ENCODE measurements at regions not wholly inside any gene's neighbourhood (a gene's known extent, or its start where the extent isn't known, plus 50 kb on each side); places are given as distances from the start of the nearest gene placed in this dataset.

DNA sequence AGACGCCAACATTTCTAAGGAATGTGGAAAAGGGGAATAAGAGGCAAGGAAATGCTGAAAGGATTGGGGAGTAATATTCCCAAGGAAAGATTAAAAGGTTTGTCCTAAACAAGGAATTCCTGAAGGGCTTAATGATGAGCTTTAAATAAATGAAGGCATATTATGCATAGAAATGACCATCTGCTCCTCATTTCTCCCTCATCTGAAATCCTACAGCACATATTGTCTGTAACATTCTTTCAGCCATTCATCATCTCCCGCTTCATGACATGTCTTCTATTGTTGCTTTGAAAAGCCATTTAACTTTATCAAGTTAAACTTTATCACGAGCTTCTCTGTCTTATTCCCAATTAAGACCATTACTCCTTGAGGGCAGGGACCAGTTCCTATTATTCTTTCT lies 608.7 kb upstream of the PLXNA2 start:
- TF ChIP-seq EZH2 (IDR thresholded peaks at IDR 0.05; ENCODE audit: borderline replicate concordance, low read length) = no peak
- TF ChIP-seq CTCF (conservative IDR thresholded peaks at IDR 0.05 in 1 of 2, IDR thresholded peaks at IDR 0.05 in 1 of 2; ENCODE audit: extremely low read depth in 1 of 2, insufficient read depth in 1 of 2, low read depth in 1 of 2, low read length in 2 of 2) = no peak
